ENCODE measurements at regions not wholly inside any gene's neighbourhood (a gene's known extent, or its start where the extent isn't known, plus 50 kb on each side); places are given as distances from the start of the nearest gene placed in this dataset.

GRCh38 chr2:18247282-18248110 lies 313.0 kb downstream of the RDH14 start:
- TF ChIP-seq CTCF (IDR thresholded peaks at IDR 0.05) (no peak), POLR2A (IDR thresholded peaks at IDR 0.05) (no peak)
